Hepatocyte (in vitro differentiated cells): ENCODE measurements at regions not wholly inside any gene's neighbourhood (a gene's known extent, or its start where the extent isn't known, plus 50 kb on each side); places are given as distances from the start of the nearest gene placed in this dataset.

ENCODE experiments used
- EZH2 ChIP-seq: fragments of 200-600 bp; sonication (generic); IDR thresholded peaks from 2 replicates; pipeline ENCODE4 v1.6.1; 2016; ENCODE audit warnings: antibody characterized with exemption, mild to moderate bottlenecking, borderline replicate concordance
- TF ChIP-seq, protein P1 (sequence below): fragments of 200-600 bp; sonication (generic); IDR thresholded peaks from 2 replicates; pipeline ENCODE4 v1.5.1; 2016; ENCODE audit warnings: antibody characterized with exemption, mild to moderate bottlenecking; ENCODE audit not compliant: poor library complexity

DNA sequence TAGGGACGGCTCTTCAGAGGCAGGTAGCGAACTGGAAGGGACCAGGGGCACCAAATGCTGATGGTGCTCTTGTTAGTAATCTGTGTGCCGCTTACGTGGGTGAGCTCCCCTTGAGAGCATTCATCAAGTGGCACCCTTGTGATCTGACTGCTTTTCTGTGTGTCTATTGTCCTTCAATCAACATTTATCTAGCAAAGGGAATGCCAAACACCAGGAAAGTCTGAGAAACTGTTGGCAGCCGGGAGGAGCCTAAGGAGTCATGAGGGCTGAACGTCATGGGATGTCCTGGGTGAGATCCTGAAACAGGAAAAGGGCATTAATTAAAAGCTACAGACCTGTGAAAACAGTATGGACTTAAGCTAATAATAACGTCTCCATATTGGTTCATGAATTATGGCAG is 733.1 kb downstream of the TYW1 start:
- TF ChIP-seq, protein P1, sequence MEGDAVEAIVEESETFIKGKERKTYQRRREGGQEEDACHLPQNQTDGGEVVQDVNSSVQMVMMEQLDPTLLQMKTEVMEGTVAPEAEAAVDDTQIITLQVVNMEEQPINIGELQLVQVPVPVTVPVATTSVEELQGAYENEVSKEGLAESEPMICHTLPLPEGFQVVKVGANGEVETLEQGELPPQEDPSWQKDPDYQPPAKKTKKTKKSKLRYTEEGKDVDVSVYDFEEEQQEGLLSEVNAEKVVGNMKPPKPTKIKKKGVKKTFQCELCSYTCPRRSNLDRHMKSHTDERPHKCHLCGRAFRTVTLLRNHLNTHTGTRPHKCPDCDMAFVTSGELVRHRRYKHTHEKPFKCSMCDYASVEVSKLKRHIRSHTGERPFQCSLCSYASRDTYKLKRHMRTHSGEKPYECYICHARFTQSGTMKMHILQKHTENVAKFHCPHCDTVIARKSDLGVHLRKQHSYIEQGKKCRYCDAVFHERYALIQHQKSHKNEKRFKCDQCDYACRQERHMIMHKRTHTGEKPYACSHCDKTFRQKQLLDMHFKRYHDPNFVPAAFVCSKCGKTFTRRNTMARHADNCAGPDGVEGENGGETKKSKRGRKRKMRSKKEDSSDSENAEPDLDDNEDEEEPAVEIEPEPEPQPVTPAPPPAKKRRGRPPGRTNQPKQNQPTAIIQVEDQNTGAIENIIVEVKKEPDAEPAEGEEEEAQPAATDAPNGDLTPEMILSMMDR = no peak
- no peak for TF ChIP-seq EZH2
